HCT116 (cell line): ENCODE measurements at regions not wholly inside any gene's neighbourhood (a gene's known extent, or its start where the extent isn't known, plus 50 kb on each side); places are given as distances from the start of the nearest gene placed in this dataset.

ENCODE experiments used
- ATAC-seq: fragments of 200-7000 bp; cut with Tn5 transposase; 2 replicates; pipeline ENCODE4 v1.9.1; 2020; ENCODE audit warnings: mild to moderate bottlenecking, moderate library complexity
- BruUV-seq: library from RNA; stranded (reverse); fragments of 400-500 nt; replicated peaks from 2 replicates; lab custom pipeline; 2021; lab: Mats Ljungman, UMichigan
- CTCF ChIA-PET: fragments of 300-600 bp; sonication (Branson Sonifier 250); formaldehyde crosslinking; loops from one replicate; lab custom pipeline; 2021; ENCODE audit warnings: antibody characterized with exemption; lab: Charles Lee
- POLR2A ChIA-PET: fragments of 300-600, 350-600 bp; sonication (Branson Sonifier 250); formaldehyde crosslinking; loops from one replicate; lab custom pipeline; 2021; ENCODE audit warnings: antibody characterized with exemption; lab: Charles Lee
- RAD21 ChIA-PET, 2 experiments: fragments of 300-600 bp; sonication (Branson Sonifier 250); formaldehyde crosslinking; loops; one replicate each; lab custom pipeline; 2023; ENCODE audit warnings: low total read pairs in 2 of 2; ENCODE audit not compliant: uncharacterized antibody in 2 of 2, unreplicated experiment in 2 of 2, low non-redundant PET in 1 of 2; lab: Charles Lee
- DNase-seq: peaks from one replicate; pipeline ENCODE4 v3.0.0-alpha.2; 2010; ENCODE audit warnings: low read depth, low spot score
- H2AFZ ChIP-seq: fragments of 200-600 bp; shearing (Covaris generic), sonication (generic); 2 replicates; pipeline ENCODE4 v1.6.1; 2017; ENCODE audit warnings: low read depth, mixed run types, mixed read lengths, antibody characterized with exemption, low read length; ENCODE audit not compliant: poor library complexity, severe bottlenecking
- H3K27ac ChIP-seq: 2 replicates; pipeline ENCODE4 v1.5.1; 2012; ENCODE audit warnings: low read depth, low read length
- H3K27me3 ChIP-seq: fragments of 200-600 bp; sonication (generic); 2 replicates; pipeline ENCODE4 v1.6.1; 2016; ENCODE audit warnings: mixed run types, low read length, mixed read lengths; ENCODE audit not compliant: insufficient read depth
- H3K36me3 ChIP-seq, 2 experiments: fragments of 200-500 bp in 1 of 2; fragments of 200-600 bp in 1 of 2; sonication (Bioruptor generic) in 1 of 2; sonication (generic) in 1 of 2; 2 replicates each; pipeline versions ENCODE4 v1.5.1 to v1.6.1; 2014 to 2016; ENCODE audit warnings: low read length in 2 of 2, inconsistent platforms in 1 of 2, mixed read lengths in 1 of 2, mixed run types in 1 of 2; ENCODE audit not compliant: insufficient read depth in 2 of 2, control insufficient read depth in 1 of 2
- H3K4me1 ChIP-seq, 2 experiments: fragments of 200-600 bp in 1 of 2; sonication (generic) in 1 of 2; 2 replicates each; pipeline versions ENCODE4 v1.5.1 to v1.6.1; 2012 to 2017; ENCODE audit warnings: low read length in 2 of 2, inconsistent platforms in 1 of 2, mild to moderate bottlenecking in 1 of 2, mixed read lengths in 1 of 2, mixed run types in 1 of 2, moderate library complexity in 1 of 2; ENCODE audit not compliant: insufficient read depth in 2 of 2, control insufficient read depth in 1 of 2
- H3K4me2 ChIP-seq: fragments of 200-600 bp; sonication (generic); 2 replicates; pipeline ENCODE4 v1.6.1; 2017; ENCODE audit warnings: mixed run types, low read length, mixed read lengths
- H3K4me3 ChIP-seq, 2 experiments: fragments of 200-600 bp in 1 of 2; sonication (generic) in 1 of 2; replicated peaks in 1 of 2; 2 replicates each; pipeline ENCODE4 v1.5.1; 2011 to 2016; ENCODE audit warnings: low read length in 2 of 2, control low read depth in 1 of 2, low read depth in 1 of 2, mild to moderate bottlenecking in 1 of 2, mixed read lengths in 1 of 2, mixed run types in 1 of 2
- H3K79me2 ChIP-seq: fragments of 200-600 bp; sonication (generic); 2 replicates; pipeline ENCODE4 v1.6.1; 2017; ENCODE audit warnings: mild to moderate bottlenecking, mixed run types, low read length, moderate library complexity, mixed read lengths; ENCODE audit not compliant: insufficient read depth
- H3K9ac ChIP-seq: fragments of 200-600 bp; sonication (generic); 2 replicates; pipeline ENCODE4 v1.6.1; 2016; ENCODE audit warnings: low read length, mixed read lengths
- H3K9me2 ChIP-seq: fragments of 200-600 bp; sonication (generic), shearing (Covaris generic); 2 replicates; pipeline ENCODE4 v1.6.1; 2017; ENCODE audit warnings: mixed run types, mild to moderate bottlenecking, moderate library complexity; ENCODE audit not compliant: insufficient read depth
- H3K9me3 ChIP-seq, 2 experiments: fragments of 200-500 bp in 1 of 2; fragments of 200-600 bp in 1 of 2; sonication (Bioruptor generic) in 1 of 2; sonication (generic) in 1 of 2; 2 replicates each; pipeline ENCODE4 v1.6.1; 2014 to 2017; ENCODE audit warnings: low read length in 2 of 2, mixed read lengths in 2 of 2, inconsistent platforms in 1 of 2, low read depth in 1 of 2, mild to moderate bottlenecking in 1 of 2, mixed run types in 1 of 2, moderate library complexity in 1 of 2; ENCODE audit not compliant: control insufficient read depth in 1 of 2, insufficient read depth in 1 of 2
- H4K20me1 ChIP-seq: fragments of 200-600 bp; sonication (generic), shearing (Covaris generic); 2 replicates; pipeline ENCODE4 v1.6.1; 2017; ENCODE audit warnings: mixed run types, mild to moderate bottlenecking, moderate library complexity; ENCODE audit not compliant: insufficient read depth
- CEBPB ChIP-seq: IDR thresholded peaks from 2 replicates; pipeline ENCODE4 v1.6.1; 2012; ENCODE audit warnings: low read depth
- EGR1 ChIP-seq: IDR thresholded peaks from 2 replicates; pipeline ENCODE4 v1.6.1; 2012; ENCODE audit warnings: low read depth
- EZH2 ChIP-seq: fragments of 200-600 bp; sonication (generic); IDR thresholded peaks from 2 replicates; pipeline ENCODE4 v1.6.1; 2017; ENCODE audit warnings: antibody characterized with exemption, mixed run types
- FOSL1 ChIP-seq: IDR thresholded peaks from 2 replicates; pipeline ENCODE4 v1.6.1; 2012; ENCODE audit warnings: low read depth
- MAX ChIP-seq: IDR thresholded peaks from 2 replicates; pipeline ENCODE4 v1.6.1; 2012
- RAD21 ChIP-seq: IDR thresholded peaks from 2 replicates; pipeline ENCODE4 v1.6.1; 2012; ENCODE audit warnings: low read depth, mild to moderate bottlenecking
- TCF7L2 ChIP-seq: IDR thresholded peaks from 2 replicates; pipeline ENCODE4 v1.7.0; 2011; ENCODE audit warnings: borderline replicate concordance, inconsistent platforms; ENCODE audit not compliant: insufficient read depth, insufficient read length; ENCODE audit errors: extremely low read depth
- YY1 ChIP-seq: IDR thresholded peaks from 2 replicates; pipeline ENCODE4 v1.6.1; 2011; ENCODE audit warnings: low read length, low read depth, moderate library complexity, mild to moderate bottlenecking; ENCODE audit not compliant: insufficient replicate concordance; ENCODE audit errors: extremely low read depth
- ZFX ChIP-seq: fragments of 450-650 bp; IDR thresholded peaks from 2 replicates; pipeline ENCODE4 v1.6.1; 2017
- intact Hi-C: fragments of 100-400 bp; cut with micrococcal nuclease; formaldehyde crosslinking; loops from 2 replicates; pipeline ENCODE4 v1.10.0; 2022

GRCh38 chr12:29004936-29005304 lies 144.2 kb upstream of the FAR2 start:
- Histone ChIP-seq H3K9me2 (no peaks in the 10 kb centered on the region), H3K27ac (no peak overlapping the region), H3K9ac (no peak overlapping the region), H3K36me3 (no peaks in the 10 kb centered on the region), H3K4me2 (no peak overlapping the region), H3K4me1 (peaks cover 0 to 15% of the 10 kb centered on the region in 2 experiments; a peak in 2 of 4 replicates), H2AFZ (no peak overlapping the region), H3K9me3 (no peaks in the 10 kb centered on the region), H3K4me3 (no peak overlapping the region), H3K27me3 (no peaks in the 10 kb centered on the region), H4K20me1 (no peaks in the 10 kb centered on the region), H3K79me2 (no peaks in the 10 kb centered on the region)
- ChIA-PET CTCF (no interaction called here), RAD21 (no interaction called here), POLR2A (no interaction called here)
- no TSS peak for BruUV-seq
- intact Hi-C loops = no loop called here
- ATAC-seq = no peak
- DNase-seq = no peak
- TF ChIP-seq MAX (no peak), YY1 (no peak), TCF7L2 (no peak), EZH2 (no peak), ZFX (no peak), RAD21 (no peak), FOSL1 (no peak), CEBPB (no peak)

GRCh38 chr12:29008786-29009185 lies 140.3 kb upstream of the FAR2 start:
- H3K9ac ChIP-seq = no peak overlapping the region
- no peaks in the 10 kb centered on the region for H3K36me3 ChIP-seq
- no peaks in the 10 kb centered on the region for H3K9me2 ChIP-seq
- CTCF ChIA-PET = no interaction called here
- BruUV-seq = no TSS peak
- no peak overlapping the region for H2AFZ ChIP-seq
- RAD21 ChIA-PET = no interaction called here
- no peaks in the 10 kb centered on the region for H3K79me2 ChIP-seq
- no peaks in the 10 kb centered on the region for H4K20me1 ChIP-seq
- TF ChIP-seq FOSL1 = peak; percentile 35; the same call in 1 of the 2 replicates
- no peak for TF ChIP-seq EGR1
- H3K4me3 ChIP-seq = no peak overlapping the region
- POLR2A ChIA-PET = no interaction called here
- DNase-seq = no peak
- H3K4me2 ChIP-seq = peak overlapping the region; percentile 53
- no peaks in the 10 kb centered on the region for H3K9me3 ChIP-seq
- no peak overlapping the region for H3K27ac ChIP-seq
- H3K27me3 ChIP-seq = no peaks in the 10 kb centered on the region
- ATAC-seq = no peak; the same call in 1 of the 2 replicates
- H3K4me1 ChIP-seq = peaks cover 0 to 15% of the 10 kb centered on the region in 2 experiments; a peak in 2 of 4 replicates
- intact Hi-C loops = no loop called here
